H9 (cell line): ENCODE measurements at regions not wholly inside any gene's neighbourhood (a gene's known extent, or its start where the extent isn't known, plus 50 kb on each side); places are given as distances from the start of the nearest gene placed in this dataset.

Experiments
- DNase-seq: peaks from one replicate; pipeline ENCODE4 v3.0.0-alpha.2; 2017
- H2AFZ ChIP-seq: one replicate; pipeline ENCODE4 v1.6.1; 2013; ENCODE audit warnings: mild to moderate bottlenecking, low read length, control low read depth, moderate library complexity
- H2AK5ac ChIP-seq: 2 replicates; pipeline ENCODE4 v1.6.1; 2013; ENCODE audit warnings: low read length, control low read depth, mixed read lengths; ENCODE audit not compliant: insufficient read length
- H2BK120ac ChIP-seq: one replicate; pipeline ENCODE4 v1.6.1; 2013; ENCODE audit warnings: low read depth, mild to moderate bottlenecking, low read length, control low read depth, inconsistent platforms; ENCODE audit not compliant: poor library complexity, severe bottlenecking
- H2BK12ac ChIP-seq: 2 replicates; pipeline ENCODE4 v1.6.1; 2013; ENCODE audit warnings: low read length, control low read depth, mixed read lengths, low read depth; ENCODE audit not compliant: insufficient read length
- H2BK15ac ChIP-seq: 2 replicates; pipeline ENCODE4 v1.6.1; 2013; ENCODE audit warnings: low read depth, low read length, control low read depth
- H2BK20ac ChIP-seq: one replicate; pipeline ENCODE4 v1.6.1; 2013; ENCODE audit warnings: low read depth, mild to moderate bottlenecking, low read length, control low read depth, inconsistent platforms; ENCODE audit not compliant: poor library complexity, severe bottlenecking
- H2BK5ac ChIP-seq: 2 replicates; pipeline ENCODE4 v1.6.1; 2013; ENCODE audit warnings: low read length, control low read depth, mixed read lengths; ENCODE audit not compliant: insufficient read length
- H3K14ac ChIP-seq: 2 replicates; pipeline ENCODE4 v1.6.1; 2013; ENCODE audit warnings: low read length, control low read depth; ENCODE audit not compliant: insufficient read depth
- H3K18ac ChIP-seq: 2 replicates; pipeline ENCODE4 v1.6.1; 2013; ENCODE audit warnings: low read depth, mild to moderate bottlenecking, mixed read lengths, low read length, control low read depth; ENCODE audit not compliant: insufficient read length
- H3K23ac ChIP-seq: 2 replicates; pipeline ENCODE4 v1.6.1; 2013; ENCODE audit warnings: low read length, control low read depth, mixed read lengths, low read depth; ENCODE audit not compliant: insufficient read length
- H3K23me2 ChIP-seq: 2 replicates; pipeline ENCODE4 v1.6.1; 2013; ENCODE audit warnings: low read depth, mild to moderate bottlenecking, mixed read lengths, low read length, control low read depth; ENCODE audit not compliant: insufficient read length, poor library complexity, severe bottlenecking
- H3K27ac ChIP-seq: 2 replicates; pipeline ENCODE4 v1.5.1; 2013; ENCODE audit warnings: low read length, control low read depth, mixed read lengths, low read depth; ENCODE audit not compliant: insufficient read length
- H3K27me3 ChIP-seq: 2 replicates; pipeline ENCODE4 v1.6.1; 2013; ENCODE audit warnings: low read length, control low read depth, inconsistent platforms; ENCODE audit not compliant: insufficient read depth
- H3K4ac ChIP-seq: 2 replicates; pipeline ENCODE4 v1.6.1; 2013; ENCODE audit warnings: low read depth, mild to moderate bottlenecking, control low read depth, inconsistent platforms, low read length, moderate library complexity
- H3K4me1 ChIP-seq: 2 replicates; pipeline ENCODE4 v1.6.1; 2013; ENCODE audit warnings: low read length, control low read depth, inconsistent platforms; ENCODE audit not compliant: insufficient read depth
- H3K4me2 ChIP-seq: 2 replicates; pipeline ENCODE4 v1.6.1; 2013; ENCODE audit warnings: low read length, control low read depth, mixed read lengths; ENCODE audit not compliant: insufficient read length, insufficient read depth
- H3K56ac ChIP-seq: 2 replicates; pipeline ENCODE4 v1.6.1; 2013; ENCODE audit warnings: low read depth, mild to moderate bottlenecking, mixed read lengths, low read length, control low read depth; ENCODE audit not compliant: insufficient read length
- H3K79me1 ChIP-seq: 2 replicates; pipeline ENCODE4 v1.6.1; 2013; ENCODE audit warnings: low read depth, mild to moderate bottlenecking, moderate library complexity, low read length, control low read depth, inconsistent platforms; ENCODE audit not compliant: insufficient read depth, poor library complexity, severe bottlenecking
- H3K79me2 ChIP-seq: 2 replicates; pipeline ENCODE4 v1.6.1; 2013; ENCODE audit warnings: low read length, control low read depth, inconsistent platforms; ENCODE audit not compliant: insufficient read depth
- H3K9ac ChIP-seq: 2 replicates; pipeline ENCODE4 v1.6.1; 2013; ENCODE audit warnings: low read length, control low read depth, mixed read lengths; ENCODE audit not compliant: insufficient read length; ENCODE audit errors: extremely low read depth
- H3K9me3 ChIP-seq: one replicate; pipeline ENCODE4 v1.6.1; 2013; ENCODE audit warnings: low read depth, low read length, inconsistent platforms; ENCODE audit not compliant: control insufficient read depth
- H3T11ph ChIP-seq: one replicate; pipeline ENCODE4 v1.6.1; 2013; ENCODE audit warnings: mild to moderate bottlenecking, low read length, control low read depth, inconsistent platforms
- H4K20me1 ChIP-seq: one replicate; pipeline ENCODE4 v1.6.1; 2013; ENCODE audit not compliant: control insufficient read depth, insufficient read length, insufficient read depth
- H4K5ac ChIP-seq: 2 replicates; pipeline ENCODE4 v1.6.1; 2013; ENCODE audit warnings: low read depth, mild to moderate bottlenecking, mixed read lengths, low read length, control low read depth; ENCODE audit not compliant: insufficient read length
- H4K8ac ChIP-seq: replicated peaks from 2 replicates; pipeline ENCODE4 v1.6.1; 2013; ENCODE audit warnings: low read length, control low read depth, mixed read lengths, low read depth; ENCODE audit not compliant: insufficient read length
- H4K91ac ChIP-seq: 2 replicates; pipeline ENCODE4 v1.6.1; 2013; ENCODE audit warnings: low read depth, mild to moderate bottlenecking, moderate library complexity, mixed read lengths, low read length, control low read depth; ENCODE audit not compliant: insufficient read length
- H3K27ac Mint-ChIP-seq, 3 experiments: 2 replicates in 2 of 3; 3 replicates in 1 of 3; pipeline ENCODE4 v1.8.0; 2020 to 2021; ENCODE audit warnings: mixed read lengths in 3 of 3, mild to moderate bottlenecking in 1 of 3, moderate library complexity in 1 of 3
- H3K27me3 Mint-ChIP-seq: 2 replicates; pipeline ENCODE4 v1.8.0; 2021; ENCODE audit warnings: low read depth, mild to moderate bottlenecking, moderate library complexity, mixed read lengths
- H3K36me3 Mint-ChIP-seq, 3 experiments: 2 replicates in 2 of 3; 3 replicates in 1 of 3; pipeline ENCODE4 v1.8.0; 2020 to 2021; ENCODE audit warnings: low read depth in 3 of 3, mixed read lengths in 3 of 3; ENCODE audit not compliant: insufficient read depth in 1 of 3
- H3K4me1 Mint-ChIP-seq, 2 experiments: 2 replicates each; pipeline ENCODE4 v1.8.0; 2020; ENCODE audit warnings: mixed read lengths in 2 of 2
- H3K4me3 Mint-ChIP-seq, 2 experiments: 2 replicates in 1 of 2; 3 replicates in 1 of 2; pipeline ENCODE4 v1.8.0; 2020 to 2021; ENCODE audit warnings: mild to moderate bottlenecking in 2 of 2, mixed read lengths in 2 of 2, moderate library complexity in 1 of 2
- H3K9me3 Mint-ChIP-seq, 2 experiments: 2 replicates in 1 of 2; 3 replicates in 1 of 2; pipeline ENCODE4 v1.8.0; 2020; ENCODE audit warnings: mild to moderate bottlenecking in 2 of 2, mixed read lengths in 2 of 2, moderate library complexity in 1 of 2
- WGBS: extraction: QIAGEN DNeasy Blood & Tissue Kit; methylation state at CpG from one replicate; pipeline ENCODE4 v1.1.7; 2013; ENCODE audit warnings: missing lambda C conversion rate, low lambda C conversion rate, mixed read lengths; ENCODE audit not compliant: insufficient read length; ENCODE audit errors: extremely low coverage; 5-methylcytosine and 5-hydroxymethylcytosine counted together
- TF ChIP-seq, protein P1 (sequence below): fragments of 200-600 bp; sonication (generic); conservative IDR thresholded peaks from 3 replicates; pipeline ENCODE4 v1.8.0; 2021; ENCODE audit warnings: antibody characterized with exemption, mild to moderate bottlenecking

DNA sequence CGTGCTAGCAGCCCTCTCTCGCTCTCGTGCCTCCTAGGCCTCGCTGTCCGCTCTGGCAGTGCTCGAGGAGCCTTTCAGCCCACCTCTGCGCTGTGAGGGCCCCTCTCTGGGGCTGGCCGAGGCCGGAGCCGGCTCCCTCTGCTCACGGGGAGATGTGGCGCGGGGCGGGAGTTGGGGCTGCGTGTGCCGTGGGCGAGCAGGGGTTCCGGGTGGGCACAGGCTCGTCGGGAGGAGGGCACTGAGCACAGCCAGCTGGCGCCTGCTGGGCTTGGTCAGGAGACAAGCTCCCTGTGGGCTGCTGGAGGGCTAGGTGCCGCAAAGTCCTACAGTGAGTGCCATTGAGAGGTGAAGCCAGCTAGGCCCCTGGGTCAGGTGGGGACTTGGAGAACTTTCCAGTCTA, 994.5 kb downstream of the C4orf33 start:
- no CpG with 5 or more reads among the region's 22 CpGs for WGBS
- no peak overlapping the region for H2BK12ac ChIP-seq
- H3K18ac ChIP-seq = no peak overlapping the region
- Mint-ChIP-seq H3K27me3 (no peaks in the 10 kb centered on the region), H3K4me3 (no peak overlapping the region), H3K27ac (no peak overlapping the region), H3K36me3 (peaks cover 0 to 9% (median 4%) of the 10 kb centered on the region in 3 experiments; a peak in 4 of 7 replicates), H3K9me3 (peaks cover 0 to 8% of the 10 kb centered on the region in 2 experiments; a peak in 2 of 5 replicates), H3K4me1 (no peaks in the 10 kb centered on the region)
- H3K23me2 ChIP-seq = no peaks in the 10 kb centered on the region
- H3K4me1 ChIP-seq = no peaks in the 10 kb centered on the region
- H2BK120ac ChIP-seq = no peak overlapping the region
- no peak overlapping the region for H4K5ac ChIP-seq
- H2BK5ac ChIP-seq = no peak overlapping the region
- H3K79me1 ChIP-seq = no peaks in the 10 kb centered on the region
- H3K27ac ChIP-seq = no peak overlapping the region
- H3K27me3 ChIP-seq = no peaks in the 10 kb centered on the region
- no peak overlapping the region for H2AK5ac ChIP-seq
- no peak overlapping the region for H2BK15ac ChIP-seq
- no peak for DNase-seq
- no peak overlapping the region for H3K9ac ChIP-seq
- TF ChIP-seq, protein P1, sequence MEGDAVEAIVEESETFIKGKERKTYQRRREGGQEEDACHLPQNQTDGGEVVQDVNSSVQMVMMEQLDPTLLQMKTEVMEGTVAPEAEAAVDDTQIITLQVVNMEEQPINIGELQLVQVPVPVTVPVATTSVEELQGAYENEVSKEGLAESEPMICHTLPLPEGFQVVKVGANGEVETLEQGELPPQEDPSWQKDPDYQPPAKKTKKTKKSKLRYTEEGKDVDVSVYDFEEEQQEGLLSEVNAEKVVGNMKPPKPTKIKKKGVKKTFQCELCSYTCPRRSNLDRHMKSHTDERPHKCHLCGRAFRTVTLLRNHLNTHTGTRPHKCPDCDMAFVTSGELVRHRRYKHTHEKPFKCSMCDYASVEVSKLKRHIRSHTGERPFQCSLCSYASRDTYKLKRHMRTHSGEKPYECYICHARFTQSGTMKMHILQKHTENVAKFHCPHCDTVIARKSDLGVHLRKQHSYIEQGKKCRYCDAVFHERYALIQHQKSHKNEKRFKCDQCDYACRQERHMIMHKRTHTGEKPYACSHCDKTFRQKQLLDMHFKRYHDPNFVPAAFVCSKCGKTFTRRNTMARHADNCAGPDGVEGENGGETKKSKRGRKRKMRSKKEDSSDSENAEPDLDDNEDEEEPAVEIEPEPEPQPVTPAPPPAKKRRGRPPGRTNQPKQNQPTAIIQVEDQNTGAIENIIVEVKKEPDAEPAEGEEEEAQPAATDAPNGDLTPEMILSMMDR = no peak
- no peaks in the 10 kb centered on the region for H3K9me3 ChIP-seq
- H2AFZ ChIP-seq = no peak overlapping the region
- no peaks in the 10 kb centered on the region for H3K79me2 ChIP-seq
- no peak overlapping the region for H3K23ac ChIP-seq
- H4K91ac ChIP-seq = no peak overlapping the region
- H2BK20ac ChIP-seq = no peak overlapping the region
- no peak overlapping the region for H3K4me2 ChIP-seq
- no peak overlapping the region for H3K56ac ChIP-seq
- no peak overlapping the region for H3T11ph ChIP-seq
- H4K20me1 ChIP-seq = no peaks in the 10 kb centered on the region
- no peak overlapping the region for H3K4ac ChIP-seq
- no peak overlapping the region for H4K8ac ChIP-seq
- no peak overlapping the region for H3K14ac ChIP-seq
